Islet of Langerhans (tissue), 1 donor: ENCODE measurements at regions not wholly inside any gene's neighbourhood (a gene's known extent, or its start where the extent isn't known, plus 50 kb on each side); places are given as distances from the start of the nearest gene placed in this dataset.
"Not testable (repeated sequence)": the region's sequence is repeated elsewhere in the genome, so short reads cannot be mapped to it uniquely, and the experiment has no call there.

Source experiments
- FAIRE-seq: peaks from one replicate; lab custom pipeline; 2011; peaks lifted over from hg19 to GRCh38; lab: Jason Lieb, UNC

DNA sequence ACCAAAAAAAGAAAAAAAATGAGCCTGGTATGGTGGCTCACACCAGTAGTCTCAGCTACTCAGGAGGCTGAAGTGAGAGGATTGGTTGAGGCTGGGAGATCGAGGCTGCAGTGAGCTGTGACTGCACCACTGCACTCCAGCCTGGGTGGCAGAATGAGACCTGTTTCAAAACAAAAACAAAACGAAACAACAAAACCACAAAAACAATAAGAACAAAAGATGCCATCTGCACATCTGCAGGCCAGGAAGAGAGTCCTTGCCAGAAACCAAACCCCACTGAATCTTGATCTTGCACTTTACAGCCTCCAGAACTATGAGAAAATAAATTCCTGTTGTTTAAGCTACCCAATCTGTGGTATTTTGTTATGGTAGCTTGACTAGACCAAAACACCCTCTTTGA lies 207.7 kb downstream of the YTHDC2 start:
- FAIRE-seq: no peak

DNA sequence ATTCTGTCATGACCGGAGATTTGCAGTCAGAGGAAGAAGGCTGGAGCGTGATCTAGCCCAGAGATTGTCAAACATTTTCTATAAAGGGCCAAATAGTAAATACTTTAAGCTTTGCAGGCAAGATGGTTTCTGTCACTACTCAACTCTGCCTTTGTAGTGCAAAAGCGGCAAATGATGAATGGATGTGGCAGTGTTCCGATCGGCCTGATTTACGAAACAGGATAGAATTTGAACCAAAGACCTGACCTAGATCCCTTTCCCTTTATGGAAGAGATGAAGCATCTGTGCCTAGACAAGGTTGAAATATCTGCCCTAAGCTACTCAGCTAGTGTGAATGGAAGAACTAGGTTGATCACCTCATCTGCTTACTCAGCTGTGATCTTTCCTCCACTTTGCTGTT lies 209.5 kb downstream of the YTHDC2 start:
- no peak for FAIRE-seq

DNA sequence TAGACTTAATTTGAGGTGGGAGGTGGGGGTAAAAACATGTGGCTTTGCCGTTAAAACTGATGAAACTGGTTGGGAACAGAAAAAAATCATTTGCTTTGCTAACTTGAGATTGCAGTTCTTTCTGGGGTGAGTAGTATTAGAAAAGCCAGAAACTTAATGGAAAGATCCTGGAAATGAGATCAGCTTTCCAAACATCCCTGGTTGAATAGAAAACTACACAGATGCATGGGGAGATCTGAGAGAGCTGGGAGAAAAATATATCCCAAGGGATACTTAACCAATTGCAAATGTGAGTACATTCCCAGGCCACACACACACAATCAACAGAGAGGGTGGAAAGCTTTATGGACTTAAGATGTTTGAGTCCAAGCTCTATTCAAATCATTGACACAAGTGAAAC lies 222.3 kb downstream of the YTHDC2 start:
- no peak for FAIRE-seq

DNA sequence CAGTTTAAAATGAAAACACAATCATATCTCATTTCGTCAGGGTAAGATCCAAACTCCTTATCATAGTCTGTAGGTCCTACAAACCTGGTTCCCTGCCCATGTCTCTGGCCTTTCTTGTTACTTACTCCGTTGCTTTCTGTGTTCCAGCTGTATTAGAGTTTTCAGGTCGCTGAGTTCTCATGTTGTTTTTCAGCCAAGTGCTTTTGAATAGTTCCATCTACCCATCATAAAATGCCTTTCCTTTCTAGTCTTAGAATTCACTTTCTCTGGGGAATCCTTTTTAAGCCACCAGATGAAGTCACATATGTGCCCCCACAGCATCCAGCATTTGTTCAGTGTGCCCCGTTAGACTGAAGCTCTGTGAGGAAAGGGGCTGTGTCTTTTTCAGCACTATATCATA lies 228.7 kb downstream of the YTHDC2 start:
- no peak for FAIRE-seq

DNA sequence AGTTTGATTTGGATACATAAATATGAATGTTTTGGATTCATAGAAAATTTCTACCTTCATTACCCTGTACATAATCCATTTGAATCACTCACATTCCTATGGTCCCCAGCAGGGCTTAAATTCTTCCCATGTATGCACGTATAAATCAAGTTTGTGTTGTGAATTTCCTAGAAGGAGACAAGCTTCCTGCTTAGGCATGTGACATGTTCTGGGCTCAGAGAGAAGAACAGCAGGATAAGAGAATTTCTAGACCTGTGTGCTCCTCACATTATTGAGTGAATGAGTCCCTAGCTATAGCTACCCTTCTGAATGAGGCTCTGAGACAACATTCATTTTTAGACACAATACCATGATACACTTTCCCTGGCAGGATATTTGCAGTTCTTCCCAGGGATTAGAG lies 229.1 kb downstream of the YTHDC2 start:
- no peak for FAIRE-seq

DNA sequence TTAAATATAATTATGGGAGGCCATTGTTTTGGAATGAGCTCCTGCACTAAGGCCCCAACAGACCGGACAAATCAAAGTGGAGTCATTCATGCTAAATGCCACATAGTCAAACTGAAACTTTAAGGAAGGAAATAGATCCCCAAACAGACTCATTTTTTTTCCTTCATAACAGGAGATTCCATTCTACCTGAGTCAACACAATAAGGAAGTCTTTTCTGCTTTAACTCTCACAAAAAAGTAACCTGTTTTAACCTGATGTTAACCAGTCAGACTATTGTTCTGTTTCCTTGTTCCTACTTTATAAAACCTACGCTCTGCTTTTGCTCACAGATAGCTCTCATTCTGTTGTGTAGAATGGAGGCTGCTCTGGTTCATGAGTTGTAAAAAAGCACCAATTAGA lies 234.9 kb downstream of the YTHDC2 start:
- no peak for FAIRE-seq

DNA sequence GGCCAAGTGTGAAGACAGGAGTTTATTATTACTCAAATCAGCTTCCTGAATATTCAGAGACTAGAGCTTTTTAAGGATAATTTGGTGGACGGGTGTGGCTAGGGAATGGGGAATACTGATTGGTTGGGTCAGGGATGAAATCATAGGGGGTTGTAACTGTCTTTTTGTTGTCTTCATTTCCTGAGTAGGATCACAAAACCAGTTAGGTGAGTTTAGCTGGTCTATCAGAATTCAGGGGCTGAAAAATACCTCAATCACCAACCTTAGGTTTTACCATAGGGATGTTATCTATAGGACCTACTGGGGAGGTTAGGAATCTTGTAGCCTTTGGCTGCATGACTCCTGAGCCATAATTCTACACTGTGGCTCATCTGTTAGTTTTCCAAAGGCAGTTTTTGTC lies 235.8 kb downstream of the YTHDC2 start:
- FAIRE-seq: no peak

DNA sequence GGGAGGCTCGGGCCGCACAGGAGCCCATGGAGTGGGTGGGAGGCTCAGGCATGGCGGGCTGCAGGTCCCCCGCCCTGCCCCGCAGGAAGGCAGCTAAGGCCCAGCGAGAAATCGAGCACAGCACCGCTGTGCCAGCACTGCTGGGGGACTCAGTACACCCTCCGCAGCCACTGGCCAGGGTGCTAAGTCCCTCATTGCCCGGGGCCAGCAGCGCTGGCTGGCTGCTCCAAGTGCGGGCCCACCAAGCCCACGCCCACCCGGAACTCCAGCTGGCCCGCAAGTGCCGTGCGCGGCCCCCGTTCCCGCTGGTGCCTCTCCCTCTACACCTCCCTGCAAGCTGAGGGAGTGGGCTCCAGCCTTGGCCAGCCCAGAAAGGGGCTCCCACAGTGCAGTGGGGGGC lies 239.7 kb downstream of the YTHDC2 start:
- not testable (repeated sequence) for FAIRE-seq

DNA sequence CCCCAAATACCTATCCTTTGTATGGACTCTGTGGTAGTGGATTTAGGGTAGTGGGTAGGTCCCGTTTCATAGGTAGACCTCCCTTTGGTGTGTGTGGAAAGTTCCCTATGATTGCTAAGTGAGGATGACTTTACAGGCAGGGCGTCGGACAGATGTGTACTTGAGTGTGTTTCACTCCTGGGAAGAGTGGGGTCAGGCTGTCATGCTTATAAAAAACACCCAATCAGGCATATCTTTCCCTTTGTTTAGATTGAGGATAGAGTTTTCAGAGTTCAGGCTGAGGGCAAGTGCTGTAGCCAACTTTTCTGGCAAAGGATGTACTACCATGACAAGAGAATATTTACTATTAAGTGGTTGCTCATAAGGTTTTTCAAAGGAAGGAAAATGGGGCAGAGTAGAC lies 242.0 kb downstream of the YTHDC2 start:
- no peak for FAIRE-seq

DNA sequence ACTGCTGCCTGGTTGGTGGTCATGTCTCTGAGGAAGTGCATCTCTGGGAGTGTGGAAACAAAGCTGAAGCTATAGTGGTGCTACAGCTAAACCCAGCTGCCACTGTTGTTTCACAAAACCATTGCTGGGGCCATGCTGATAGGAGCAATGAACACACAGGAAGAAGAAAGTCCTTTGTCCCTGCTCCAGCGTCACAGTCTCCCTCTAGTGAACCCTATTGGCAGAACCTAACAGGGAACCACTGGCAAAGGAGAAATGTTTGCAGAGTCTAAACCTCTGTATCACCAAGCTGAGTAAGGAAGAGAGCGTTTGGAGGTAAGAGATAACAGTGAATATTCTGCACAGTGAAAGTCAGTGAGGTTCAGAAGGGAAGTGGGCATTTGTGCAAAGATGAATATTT lies 244.0 kb downstream of the YTHDC2 start:
- FAIRE-seq: no peak

DNA sequence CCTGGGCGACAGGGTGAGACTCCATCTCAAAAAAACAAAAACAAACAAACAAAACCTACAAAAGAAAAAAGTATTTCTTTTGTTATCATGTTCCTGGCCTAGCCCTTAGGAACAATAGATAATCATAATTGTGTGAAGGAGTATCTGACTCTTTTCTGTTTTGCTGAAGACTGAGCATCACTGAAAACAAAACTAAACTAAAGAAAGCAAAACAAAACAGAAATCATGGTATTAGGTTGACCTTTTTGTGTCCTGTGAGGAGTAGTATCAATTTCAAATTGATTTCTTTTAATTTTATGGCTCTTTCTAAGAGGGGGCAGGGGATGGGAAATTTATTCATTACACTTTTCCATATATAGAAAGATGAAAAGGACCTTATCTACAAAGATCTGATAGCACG lies 246.0 kb downstream of the YTHDC2 start:
- FAIRE-seq: no peak

DNA sequence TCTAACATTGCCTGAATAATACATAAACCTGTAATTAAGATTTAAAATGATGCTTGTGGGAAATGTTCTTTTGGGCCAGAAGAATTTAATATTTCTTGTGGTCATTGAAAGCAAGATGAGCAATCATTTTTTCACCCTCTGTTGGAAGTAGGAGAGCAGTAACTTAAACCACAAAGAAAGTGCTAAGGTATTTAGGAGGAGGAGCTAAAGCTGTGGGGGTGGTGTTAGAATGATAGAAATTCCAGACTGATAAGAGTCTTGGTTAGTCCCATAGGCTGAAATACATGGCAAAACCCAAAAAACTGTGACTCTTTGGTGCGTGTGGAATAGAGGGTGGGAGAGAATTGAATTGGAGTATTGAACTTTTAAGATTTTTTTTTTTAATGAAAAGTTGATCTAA lies 247.0 kb downstream of the YTHDC2 start:
- no peak for FAIRE-seq

DNA sequence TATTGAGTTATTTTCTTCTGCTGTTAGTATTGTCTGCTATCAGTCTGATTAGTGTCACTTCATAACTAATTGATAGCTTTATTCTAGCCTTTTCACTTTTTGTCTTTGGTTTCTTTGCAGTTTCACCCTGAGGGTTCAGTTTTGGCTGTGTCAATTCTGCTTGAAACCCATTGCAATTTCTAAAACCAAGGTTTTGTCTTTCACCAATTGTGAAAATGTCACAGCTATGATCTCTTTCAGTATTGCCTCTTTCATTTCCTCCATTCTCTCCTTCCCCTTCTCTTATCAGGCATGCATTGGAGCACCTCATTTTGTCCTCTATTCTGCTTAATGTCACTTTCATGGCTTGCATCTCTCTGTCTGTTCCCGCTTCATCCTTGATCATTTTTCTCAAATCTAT lies 248.1 kb downstream of the YTHDC2 start:
- FAIRE-seq: no peak

DNA sequence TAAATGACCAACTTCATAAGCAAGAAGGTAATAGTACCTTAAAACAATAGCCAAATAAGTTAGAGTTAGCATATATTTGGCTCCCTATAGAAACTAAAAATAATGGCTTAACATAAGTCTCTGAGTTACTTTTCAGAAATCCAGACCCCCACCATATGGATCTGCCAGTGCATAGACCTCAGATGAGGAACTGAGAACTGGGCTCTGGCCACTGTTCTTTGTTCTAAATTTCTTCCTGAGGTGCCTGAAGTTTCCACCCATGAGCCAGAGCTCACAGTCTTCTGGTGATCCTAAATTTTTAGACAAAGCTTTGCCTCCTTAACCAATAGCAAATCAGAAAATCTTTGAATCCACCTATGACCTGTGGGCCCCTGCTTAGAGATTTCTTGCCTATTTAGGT lies 250.9 kb downstream of the YTHDC2 start:
- FAIRE-seq: no peak

DNA sequence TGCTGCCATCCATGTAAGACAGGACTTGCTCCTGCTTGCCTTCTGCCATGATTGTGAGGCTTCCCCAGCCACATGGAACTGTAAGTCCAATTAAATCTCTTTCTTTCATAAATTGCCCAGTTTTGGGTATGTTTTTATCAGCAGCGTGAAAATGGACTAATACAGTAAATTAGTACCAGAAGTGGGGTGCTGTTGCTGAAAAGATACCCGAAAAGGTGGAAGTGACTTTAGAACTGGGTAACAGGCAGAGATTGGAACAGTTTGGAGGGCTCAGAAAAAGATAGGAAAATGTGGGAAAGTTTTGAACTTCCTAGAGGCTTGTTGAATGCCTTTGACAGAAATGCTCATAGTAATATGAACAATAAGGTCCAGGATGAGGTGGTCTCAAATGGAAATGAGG lies 253.3 kb downstream of the YTHDC2 start:
- not testable (repeated sequence) for FAIRE-seq

DNA sequence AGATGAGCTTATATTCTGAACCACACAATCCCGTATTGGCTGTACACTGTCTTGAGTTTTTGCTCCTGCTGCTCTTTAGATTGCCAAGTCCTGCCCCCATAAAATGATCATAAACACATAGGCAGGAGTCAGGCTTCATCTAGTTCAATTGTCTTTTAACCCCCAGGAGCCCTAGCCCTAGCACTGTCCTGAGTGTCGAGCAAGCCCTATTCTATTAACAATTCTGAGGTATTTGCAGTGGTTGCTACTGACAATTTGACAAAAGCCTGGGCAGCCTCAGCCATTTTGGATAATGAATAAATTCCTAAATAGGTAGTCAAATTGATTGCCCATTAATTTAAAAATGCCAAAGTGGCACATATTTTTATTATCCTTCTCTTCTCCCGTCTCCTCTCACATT lies 257.2 kb downstream of the YTHDC2 start:
- no peak for FAIRE-seq

DNA sequence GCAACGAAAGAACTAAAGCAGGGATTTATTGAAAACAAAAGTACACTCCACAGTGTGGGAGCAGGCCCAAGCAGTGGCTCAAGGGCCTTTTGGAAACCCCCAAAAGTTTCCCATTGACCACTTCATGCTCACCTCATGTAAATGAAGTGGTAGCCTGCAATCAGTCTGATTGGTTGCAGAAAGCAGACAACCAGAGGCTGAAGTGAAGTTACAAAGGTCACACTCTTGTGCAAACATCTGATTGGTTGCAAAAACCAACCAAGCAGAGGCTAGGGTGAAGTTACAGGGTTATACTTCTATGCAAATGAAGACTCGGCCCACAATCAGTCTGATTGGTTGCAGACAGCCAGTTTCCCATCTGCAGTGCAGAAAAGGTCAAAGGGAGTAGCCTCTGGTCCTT lies 258.0 kb downstream of the YTHDC2 start:
- no peak for FAIRE-seq

DNA sequence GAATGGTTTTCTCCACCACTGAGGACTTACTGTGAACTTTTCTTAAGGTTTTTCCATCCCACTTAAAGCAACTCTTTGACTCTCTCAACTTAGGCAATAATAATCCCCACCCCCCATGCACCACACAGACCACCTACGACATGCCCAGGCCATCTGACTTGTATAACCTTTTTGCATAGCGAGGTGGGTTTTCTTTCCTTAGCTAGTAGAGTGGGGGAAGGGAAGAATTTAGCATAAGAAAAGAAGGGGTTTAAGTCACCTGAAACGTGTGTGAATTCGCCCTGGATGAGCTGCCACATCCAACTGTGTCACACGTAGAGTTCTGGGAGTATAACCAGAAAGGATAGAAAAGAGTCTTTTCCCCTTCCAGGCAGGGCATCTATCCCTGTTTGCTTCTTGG lies 262.7 kb downstream of the YTHDC2 start:
- no peak for FAIRE-seq

DNA sequence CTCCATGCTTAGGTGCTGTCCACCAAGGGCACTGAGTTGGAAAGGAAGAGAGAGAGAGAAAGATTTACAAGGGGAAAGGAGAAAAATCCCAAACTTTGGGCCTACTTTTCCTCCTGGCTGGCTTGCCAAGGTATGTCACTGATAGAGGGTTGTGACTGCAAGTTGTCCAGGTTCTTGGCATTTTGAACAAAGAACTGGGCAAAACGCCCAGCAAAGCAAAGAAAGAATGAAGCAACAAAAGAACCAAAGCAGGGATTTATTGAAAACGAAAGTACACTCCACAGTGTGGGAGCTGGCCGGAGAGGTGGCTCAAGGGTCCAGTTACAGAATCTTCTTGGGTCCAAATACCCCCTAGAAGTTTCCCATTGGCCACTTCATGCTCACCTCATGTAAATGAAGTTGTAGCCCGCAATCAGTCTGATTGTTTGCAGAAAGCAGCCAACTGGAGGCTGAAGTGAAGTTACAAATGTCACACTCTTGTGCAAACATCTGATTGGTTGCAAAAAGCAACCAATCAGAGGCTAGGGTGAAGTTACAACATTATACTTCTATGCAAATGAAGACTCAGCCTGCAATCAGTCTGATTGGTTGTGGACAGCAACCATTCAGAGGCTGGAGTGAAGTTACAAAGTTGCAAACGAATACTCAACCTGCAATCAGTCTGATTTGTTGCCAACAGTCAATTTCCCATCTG lies 263.5 kb downstream of the YTHDC2 start:
- FAIRE-seq: no peak

DNA sequence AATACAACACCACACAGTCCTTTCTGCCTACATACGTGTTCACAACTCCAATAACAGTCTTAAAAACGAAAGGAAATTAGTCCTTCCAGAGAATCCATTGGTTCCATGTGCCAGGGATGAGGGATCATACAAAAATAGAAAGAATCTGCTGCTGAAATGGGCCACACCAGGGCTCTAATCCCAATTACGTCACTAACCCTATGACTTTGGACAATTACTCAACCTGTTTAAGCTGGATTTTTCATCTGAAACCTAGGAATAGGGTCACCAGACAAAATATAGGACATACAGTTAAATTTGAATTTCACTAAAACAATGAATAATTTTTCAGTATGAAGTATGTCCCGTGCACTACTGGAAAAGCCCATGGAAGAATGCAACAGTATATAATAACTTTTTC lies 264.7 kb downstream of the YTHDC2 start:
- FAIRE-seq: no peak

DNA sequence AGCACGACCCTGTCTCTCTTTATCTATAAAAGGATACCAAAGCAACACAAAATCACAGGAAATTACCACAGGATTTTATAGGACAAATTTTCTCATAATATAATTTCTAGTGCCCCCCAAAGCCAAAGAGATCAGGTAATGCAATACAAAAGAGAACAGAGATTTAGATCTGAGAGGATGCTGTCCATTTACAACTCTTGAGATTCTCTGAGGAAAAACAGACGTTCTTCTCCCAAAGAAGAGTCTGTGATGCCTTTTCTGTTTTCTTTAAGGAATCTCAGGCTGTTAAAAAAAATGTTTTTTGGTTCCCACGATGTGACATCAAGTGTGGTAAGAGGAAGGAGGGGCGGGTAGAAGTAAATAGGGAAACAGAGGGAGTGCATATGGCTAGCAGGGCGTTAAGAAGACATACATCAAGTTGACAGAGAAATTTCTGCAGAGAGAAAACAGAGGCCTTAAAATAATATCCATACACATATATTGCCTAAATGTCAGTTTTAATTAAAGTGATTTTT lies 274.7 kb downstream of the YTHDC2 start:
- FAIRE-seq: no peak

DNA sequence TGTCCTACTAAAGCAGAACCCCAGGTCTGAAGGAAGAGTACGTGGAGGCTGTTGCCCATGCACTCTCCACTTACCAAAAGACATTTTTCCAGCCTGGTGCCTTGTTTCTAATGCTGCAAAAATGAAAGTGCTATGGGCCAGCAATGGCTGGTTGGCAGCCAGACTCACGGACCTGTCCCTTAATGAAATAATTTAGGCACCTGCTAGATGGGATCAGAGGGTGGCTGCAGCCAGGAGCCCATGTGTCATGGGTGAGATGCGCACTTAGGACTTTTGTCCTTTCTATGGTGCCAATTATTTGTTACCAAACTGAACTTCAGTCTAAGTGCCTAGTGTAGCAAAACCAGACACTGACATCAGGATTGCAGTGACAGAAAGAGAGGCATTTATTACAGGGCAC lies 276.3 kb downstream of the YTHDC2 start:
- no peak for FAIRE-seq

DNA sequence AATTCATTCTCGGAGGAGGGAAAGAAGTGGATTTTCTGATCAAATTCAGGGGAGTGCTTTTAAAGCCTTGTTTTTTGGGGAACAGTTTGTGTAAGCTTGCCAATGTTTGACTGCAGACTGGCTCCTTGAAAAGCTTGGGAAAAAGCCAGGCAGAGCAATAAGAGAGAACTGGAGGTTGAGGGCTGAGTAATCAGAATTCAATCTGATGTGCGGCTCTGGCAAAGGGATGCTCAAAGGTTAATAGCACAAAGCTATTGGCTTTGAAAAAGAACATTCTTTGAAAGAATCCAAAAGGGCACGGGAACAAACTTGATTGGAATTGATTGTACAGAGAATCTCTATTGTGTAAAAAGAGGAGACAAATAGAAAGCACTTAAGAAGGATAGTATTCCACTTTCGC lies 279.3 kb downstream of the YTHDC2 start:
- no peak for FAIRE-seq

DNA sequence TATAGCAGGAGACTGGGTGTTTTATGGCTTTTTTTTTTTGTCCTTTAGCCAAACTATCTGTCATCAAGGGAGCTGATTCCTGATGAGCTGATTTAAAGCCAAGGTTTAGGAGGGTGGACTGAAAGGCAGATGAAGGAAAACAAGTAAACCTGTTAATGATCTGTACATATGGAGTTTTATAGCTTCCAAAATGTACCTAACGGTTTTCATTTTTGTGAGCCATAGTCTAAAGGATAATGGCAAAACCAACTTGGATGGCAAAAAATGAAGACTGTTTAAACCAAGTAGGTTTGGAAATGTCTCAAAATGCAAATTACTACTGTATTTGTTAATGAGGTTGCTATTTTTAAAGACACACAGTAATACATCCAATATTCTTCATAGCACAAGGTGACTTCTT lies 281.5 kb downstream of the YTHDC2 start:
- no peak for FAIRE-seq

DNA sequence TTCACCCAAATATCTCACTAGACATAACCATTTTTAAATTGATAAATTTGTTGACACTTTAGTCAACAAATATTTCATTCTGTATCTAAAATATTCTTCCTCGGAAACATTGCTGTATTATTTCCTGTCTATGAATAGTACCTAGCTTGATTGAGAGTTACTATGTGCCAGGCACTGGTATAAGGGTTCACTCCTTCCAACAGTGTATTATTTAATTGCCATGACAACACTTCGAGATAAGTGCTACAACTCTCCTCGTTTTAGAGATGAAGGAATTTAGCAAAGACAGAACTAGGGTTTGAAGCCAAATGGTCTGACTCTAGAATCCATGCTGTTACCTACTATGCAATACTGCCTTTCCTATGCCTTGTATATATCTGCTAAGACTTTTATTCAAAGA lies 287.2 kb downstream of the YTHDC2 start:
- FAIRE-seq: no peak
